ENCODE measurements at regions not wholly inside any gene's neighbourhood (a gene's known extent, or its start where the extent isn't known, plus 50 kb on each side); places are given as distances from the start of the nearest gene placed in this dataset.

DNA sequence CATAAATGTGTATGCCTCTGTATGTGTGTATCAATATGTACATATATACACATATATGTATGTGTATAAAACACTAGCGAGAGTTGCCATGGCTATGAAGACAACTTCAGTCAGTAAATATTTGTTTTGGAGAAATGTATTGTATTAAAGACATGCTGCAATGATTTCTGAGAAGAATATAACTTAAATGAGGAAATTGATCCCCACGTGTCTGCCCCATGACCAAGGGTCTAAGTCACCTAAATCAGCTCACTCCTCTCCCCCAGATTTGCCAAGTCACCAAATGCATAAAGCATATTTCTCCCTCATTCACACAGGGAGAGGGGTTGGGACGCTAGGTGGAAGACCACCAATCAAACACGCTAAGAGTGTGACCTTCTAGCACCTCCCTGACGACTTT, 58.3 kb upstream of the LYST start:
- TF ChIP-seq, protein P1, sequence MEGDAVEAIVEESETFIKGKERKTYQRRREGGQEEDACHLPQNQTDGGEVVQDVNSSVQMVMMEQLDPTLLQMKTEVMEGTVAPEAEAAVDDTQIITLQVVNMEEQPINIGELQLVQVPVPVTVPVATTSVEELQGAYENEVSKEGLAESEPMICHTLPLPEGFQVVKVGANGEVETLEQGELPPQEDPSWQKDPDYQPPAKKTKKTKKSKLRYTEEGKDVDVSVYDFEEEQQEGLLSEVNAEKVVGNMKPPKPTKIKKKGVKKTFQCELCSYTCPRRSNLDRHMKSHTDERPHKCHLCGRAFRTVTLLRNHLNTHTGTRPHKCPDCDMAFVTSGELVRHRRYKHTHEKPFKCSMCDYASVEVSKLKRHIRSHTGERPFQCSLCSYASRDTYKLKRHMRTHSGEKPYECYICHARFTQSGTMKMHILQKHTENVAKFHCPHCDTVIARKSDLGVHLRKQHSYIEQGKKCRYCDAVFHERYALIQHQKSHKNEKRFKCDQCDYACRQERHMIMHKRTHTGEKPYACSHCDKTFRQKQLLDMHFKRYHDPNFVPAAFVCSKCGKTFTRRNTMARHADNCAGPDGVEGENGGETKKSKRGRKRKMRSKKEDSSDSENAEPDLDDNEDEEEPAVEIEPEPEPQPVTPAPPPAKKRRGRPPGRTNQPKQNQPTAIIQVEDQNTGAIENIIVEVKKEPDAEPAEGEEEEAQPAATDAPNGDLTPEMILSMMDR (IDR thresholded peaks at IDR 0.05), result no peak
- no peak for TF ChIP-seq POLR2A (IDR thresholded peaks at IDR 0.05)

Measured in uterus (tissue), 2 donors.